Stimulated activated CD4-positive, alpha-beta T cell treated with anti-CD3 and anti-CD28 coated beads, Interleukin-2, amount 100 ng/mL, for 48 hours (primary cell): ENCODE measurements at regions not wholly inside any gene's neighbourhood (a gene's known extent, or its start where the extent isn't known, plus 50 kb on each side); places are given as distances from the start of the nearest gene placed in this dataset.

Experiments
- DNase-seq, 2 donors: peaks; one replicate each; pipeline ENCODE4 v3.0.0-alpha.2; 2020

- DNase-seq, result no peak
These were observed 83.3 kb downstream of the EDEM1 start for GRCh38 chr3:5270666-5271371.

- DNase-seq, result no peak
These were observed 83.8 kb downstream of the EDEM1 start for GRCh38 chr3:5271372-5271683.

- DNase-seq, result no peak
These were observed 84.9 kb downstream of the EDEM1 start for GRCh38 chr3:5272387-5272786.

GRCh38 chr3:5274091-5274490, 86.6 kb downstream of the EDEM1 start:
- no peak for DNase-seq

DNA sequence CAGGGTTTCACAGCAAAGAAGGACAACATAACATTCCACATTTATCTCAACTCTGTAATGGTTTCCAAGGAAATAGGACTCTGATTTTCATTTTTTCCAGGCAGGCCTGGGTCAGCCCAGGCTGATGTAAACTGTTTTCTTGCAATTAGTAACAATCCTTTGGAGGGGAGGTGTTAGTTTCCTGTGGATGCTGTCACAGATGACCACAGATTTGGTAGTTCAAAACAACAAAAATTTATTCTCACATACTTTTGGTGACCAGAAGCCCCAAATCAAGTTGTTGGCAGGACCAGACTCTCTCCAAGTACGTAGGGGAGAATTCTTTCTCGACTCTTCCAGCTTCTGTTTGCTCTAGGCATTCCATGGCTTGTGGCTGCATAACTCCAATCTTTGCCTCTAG, 88.0 kb downstream of the EDEM1 start:
- DNase-seq, result no peak

DNA sequence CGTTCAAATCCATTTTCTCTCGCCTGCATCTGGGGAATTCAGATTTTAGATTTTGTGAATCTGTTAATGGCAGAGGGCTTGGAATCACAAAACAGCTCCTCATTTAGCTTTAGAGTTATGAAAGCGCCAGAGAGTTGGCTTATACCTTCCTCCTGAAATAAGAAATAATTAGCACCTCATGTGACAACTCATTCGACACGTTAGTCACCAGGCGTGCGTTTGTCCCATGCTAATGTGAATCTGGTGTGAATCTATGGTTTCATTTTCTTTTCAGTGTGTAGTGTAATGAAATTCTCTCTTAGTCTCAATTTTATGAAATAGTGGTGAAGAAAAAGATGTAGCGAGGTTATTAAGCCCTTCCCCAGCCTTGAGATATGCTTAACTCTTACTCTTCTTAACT, 89.4 kb downstream of the EDEM1 start:
- DNase-seq, result no peak

DNA sequence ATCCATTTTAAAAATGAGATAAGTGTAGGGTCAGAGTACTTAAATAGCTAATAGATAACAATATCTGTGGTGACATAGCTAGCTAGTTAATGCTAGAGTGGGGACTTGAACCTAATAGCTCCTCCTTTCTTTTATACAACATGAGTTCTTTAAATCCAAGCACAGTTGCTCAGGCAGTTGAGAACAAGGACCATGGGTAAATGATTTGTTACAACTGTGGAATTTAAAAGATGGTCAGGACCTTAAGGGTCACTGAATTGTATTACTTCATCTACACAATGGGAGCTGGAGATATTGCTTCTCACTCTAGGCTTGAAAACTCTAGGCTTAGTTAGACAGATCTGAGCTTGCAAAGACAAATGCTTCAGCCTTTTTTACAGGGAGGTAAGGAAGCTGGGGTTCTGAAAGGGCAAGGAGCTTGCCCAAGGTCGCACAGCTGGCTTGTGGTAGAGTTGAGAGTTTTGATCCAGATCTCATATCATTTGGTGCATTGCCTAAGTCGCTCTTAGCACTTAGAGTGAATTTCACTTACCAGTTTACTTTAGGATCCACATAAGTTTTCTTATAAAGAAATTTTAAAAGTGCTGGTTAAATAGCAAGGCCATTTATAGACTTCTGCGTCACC, 90.2 kb downstream of the EDEM1 start:
- DNase-seq, result no peak

DNA sequence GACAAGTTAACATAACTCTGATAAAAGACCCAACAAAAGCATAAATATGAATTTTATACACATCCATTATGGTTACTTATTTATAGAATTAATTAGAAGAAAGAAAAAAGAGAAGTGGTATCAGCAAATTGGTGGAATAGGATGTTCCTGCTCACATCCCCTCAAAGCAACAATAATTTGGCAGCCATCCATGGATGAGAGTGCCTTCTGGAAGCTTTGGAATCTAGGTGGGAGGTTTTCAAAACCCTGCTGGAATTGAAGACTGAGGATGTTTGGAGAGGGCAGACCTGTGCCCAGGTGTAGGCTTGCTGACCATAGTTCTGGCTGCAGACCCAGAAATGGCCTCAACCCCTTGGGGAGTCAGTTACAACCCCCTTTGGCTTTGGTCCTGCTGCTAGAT, 91.2 kb downstream of the EDEM1 start:
- no peak for DNase-seq

DNA sequence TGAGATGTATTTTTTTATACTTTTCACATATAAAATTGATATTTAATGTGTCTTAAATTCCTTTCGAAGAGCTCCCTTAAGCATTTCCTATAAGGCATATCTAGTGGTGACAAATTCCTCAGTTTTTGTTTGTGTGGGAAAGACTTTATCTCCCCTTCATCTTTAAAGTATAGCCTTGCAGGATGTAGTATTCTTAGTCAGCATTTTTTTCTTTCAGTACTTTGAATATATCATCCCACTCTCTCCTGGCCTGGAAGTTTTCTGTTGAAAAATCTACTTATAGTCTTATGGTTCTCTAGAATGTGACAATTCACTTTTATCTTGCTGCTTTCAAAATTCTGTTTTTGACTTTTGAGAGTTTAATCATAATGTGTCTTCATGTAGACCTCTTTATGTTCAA, 95.2 kb downstream of the EDEM1 start:
- DNase-seq, result no peak

GRCh38 chr3:5285439-5285838, 97.9 kb downstream of the EDEM1 start:
- no peak for DNase-seq

- DNase-seq, result no peak
These were observed 103.4 kb downstream of the EDEM1 start for GRCh38 chr3:5290915-5291314.

GRCh38 chr3:5292512-5292911, 105.0 kb downstream of the EDEM1 start:
- no peak for DNase-seq

DNA sequence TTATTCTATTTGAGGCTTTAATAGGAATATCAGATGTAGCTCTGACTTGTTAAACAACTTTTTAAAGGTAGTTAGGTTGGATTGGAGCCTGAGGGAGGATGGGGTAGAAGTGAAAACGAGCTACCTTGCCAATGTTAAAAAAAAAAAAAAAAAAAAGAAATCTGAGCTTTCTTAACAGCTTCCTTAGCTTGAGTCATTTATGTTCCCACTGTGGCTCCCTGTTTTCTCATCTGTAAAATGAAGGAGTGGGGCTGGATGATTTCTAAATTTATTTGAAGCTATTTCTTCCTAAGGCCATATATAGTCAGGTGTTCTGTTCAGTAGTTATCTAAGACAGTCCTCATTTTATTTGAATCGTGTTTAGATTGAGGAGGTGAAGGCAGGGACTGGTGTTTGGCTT, 105.7 kb downstream of the EDEM1 start:
- no peak for DNase-seq

DNA sequence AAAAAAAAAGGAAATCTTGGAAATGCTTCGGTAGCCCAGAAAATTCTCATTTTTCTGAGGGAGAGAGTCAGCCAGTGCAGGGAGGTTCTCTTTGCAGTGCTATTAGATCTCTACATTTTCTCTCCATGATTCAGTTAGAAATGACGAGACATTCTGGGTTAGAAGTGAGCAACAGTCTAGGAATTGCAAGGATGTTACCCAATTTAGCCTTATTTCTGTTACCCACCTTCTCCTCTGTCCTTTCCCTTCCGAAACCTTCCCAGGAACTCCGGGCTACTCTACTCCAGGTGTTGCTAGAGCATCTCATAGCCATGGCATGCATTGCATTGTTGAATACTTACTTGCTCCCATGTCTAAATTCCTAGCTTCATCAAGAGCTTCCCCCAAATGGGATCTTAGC, 106.8 kb downstream of the EDEM1 start:
- no peak for DNase-seq

- DNase-seq, result no peak
These were observed 107.7 kb downstream of the EDEM1 start for GRCh38 chr3:5295191-5295690.

GRCh38 chr3:5296362-5296761, 108.9 kb downstream of the EDEM1 start:
- no peak for DNase-seq

GRCh38 chr3:5297895-5298294, 110.4 kb downstream of the EDEM1 start:
- DNase-seq, result no peak

DNA sequence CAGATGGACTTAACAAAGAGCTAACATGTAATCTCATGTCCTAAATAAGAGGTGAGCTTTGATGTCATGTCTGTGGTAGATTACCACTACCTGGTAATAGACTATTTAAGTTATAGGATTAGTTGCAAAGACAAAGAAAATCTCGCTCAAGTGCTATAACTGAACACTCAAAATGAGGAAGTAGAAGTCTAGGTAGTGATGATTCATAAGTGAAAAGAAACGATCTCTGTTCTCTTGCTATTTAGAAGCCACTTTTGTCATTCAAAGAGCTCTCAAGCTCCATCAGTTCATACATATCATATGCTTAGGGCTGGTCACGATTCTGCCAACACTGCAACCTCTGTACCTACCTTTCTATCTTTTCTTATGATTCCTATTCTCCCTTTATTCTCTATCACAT, 110.9 kb downstream of the EDEM1 start:
- no peak for DNase-seq

DNA sequence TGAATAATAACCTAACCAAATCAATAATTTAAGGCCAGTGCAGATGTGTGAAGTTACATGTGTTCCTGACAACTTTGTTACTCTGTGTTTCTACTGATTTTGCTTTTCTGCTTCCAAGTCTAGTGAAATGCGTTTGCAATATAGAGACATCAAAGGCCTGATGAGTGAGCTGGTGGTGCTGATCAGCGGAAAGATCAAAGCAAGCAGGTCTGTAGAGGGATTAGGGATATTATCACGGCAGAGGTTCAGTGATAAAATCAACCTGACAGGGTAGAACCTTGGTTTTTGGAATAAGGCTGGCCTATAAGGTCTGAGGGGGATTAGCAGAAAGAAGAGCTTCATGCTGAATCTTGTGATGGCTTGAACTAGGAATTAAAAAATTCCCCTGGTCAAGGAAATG, 111.7 kb downstream of the EDEM1 start:
- DNase-seq, result no peak

DNA sequence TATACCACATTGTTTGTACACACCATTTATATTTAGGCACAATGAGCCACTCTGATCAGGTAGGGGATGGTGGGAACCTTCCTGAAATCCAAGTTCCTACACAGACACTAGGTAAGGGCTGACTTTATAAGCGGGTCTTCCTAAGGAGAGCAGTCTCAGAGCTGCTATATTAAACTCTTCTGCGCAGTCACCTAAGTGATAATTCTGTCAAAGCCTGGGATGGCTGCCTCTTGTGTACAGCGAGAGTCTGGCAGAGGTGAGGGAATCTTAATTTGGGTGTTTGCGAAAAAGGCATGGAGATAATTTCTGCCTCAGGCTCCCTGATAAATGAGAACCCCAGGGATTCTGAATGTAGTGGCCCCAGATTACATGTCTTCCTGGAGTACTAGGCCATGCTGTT, 113.1 kb downstream of the EDEM1 start:
- DNase-seq, result no peak

- DNase-seq, result no peak
These were observed 114.3 kb downstream of the EDEM1 start for GRCh38 chr3:5301651-5302297.

DNA sequence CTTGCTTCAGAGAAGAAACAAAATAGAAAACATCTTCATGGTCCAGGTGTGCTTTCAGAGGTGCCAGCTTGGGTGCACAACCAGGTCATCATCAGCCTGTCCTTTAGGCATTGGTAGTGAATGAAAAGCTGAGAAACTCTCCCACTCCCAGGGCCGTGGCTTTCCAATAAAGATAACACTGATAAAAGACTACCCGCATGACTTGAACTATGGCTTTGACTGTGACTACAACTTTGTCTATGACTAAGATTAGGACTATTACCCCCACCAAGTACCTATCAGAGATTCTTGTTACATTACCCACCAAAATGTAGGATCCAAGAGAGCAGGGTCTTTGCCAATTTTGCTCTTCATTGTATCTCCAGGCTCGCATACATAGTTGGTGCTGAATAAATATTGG, 115.2 kb downstream of the EDEM1 start:
- DNase-seq, result no peak

DNA sequence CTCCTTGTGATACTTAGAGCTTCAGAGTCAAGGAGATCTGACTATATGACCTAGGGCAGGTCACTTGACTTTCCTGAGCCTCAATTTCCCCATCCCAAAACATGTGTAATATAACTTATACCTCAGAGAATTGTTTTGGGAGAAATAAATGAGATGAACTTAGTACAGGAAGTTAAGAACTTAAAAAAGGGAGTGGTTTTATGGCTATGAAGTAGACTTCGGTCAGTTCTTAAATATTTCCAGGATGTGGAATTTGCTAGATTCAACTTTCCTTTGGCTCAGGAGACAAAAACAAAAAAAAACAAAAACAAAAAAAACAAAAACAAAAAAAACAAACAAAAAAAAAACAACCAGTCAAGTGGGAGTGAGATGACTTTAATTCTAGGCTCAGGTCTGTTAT, 116.7 kb downstream of the EDEM1 start:
- DNase-seq, result no peak
